HG03196 (cell line): ENCODE measurements at regions not wholly inside any gene's neighbourhood (a gene's known extent, or its start where the extent isn't known, plus 50 kb on each side); places are given as distances from the start of the nearest gene placed in this dataset.
"Not testable (repeated sequence)": the region's sequence is repeated elsewhere in the genome, so short reads cannot be mapped to it uniquely, and the experiment has no call there.

Experiments used
- ATAC-seq: cut with Tn5 transposase; IDR thresholded peaks from one replicate; pipeline ENCODE4 v1.9.1; 2021; ENCODE audit not compliant: unreplicated experiment

DNA sequence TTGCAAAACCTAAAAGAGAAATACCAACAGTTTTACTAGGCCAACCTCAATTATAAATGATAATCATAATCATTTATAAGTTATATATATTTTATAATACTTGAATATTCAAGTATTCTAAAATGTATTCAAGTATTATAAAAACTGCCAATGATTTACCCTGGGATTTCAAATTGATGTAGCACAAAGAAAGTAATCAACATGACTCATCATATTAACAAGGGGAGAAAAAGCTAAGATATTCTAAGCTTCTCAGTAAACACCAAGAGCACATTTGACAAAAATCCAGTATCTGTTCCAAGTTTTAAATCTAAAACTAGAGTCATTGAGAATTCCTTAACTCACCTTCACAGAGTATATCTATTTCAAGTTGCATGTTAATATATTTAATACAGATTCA, 56.1 kb downstream of the CAPZA3 start:
- no peak for ATAC-seq

DNA sequence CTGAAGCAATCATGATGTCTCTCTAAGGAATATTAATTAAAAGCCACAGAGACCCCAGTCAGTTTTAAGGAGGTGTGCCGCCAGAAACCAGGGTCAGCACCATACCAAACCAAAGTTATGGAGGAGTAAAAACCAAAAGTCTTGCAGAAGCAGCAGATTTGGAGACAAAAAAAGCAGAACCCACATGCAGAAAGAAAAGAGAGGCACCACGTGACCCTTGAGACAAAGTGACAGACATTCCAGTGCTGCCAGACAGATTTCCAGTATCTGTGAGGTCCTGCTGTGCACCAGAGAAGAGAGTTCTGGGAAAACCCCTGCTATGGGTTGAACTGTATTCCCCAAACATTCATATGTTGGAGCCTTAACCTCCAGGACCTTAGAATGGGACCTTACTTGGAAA, 59.7 kb downstream of the CAPZA3 start:
- no peak for ATAC-seq

DNA sequence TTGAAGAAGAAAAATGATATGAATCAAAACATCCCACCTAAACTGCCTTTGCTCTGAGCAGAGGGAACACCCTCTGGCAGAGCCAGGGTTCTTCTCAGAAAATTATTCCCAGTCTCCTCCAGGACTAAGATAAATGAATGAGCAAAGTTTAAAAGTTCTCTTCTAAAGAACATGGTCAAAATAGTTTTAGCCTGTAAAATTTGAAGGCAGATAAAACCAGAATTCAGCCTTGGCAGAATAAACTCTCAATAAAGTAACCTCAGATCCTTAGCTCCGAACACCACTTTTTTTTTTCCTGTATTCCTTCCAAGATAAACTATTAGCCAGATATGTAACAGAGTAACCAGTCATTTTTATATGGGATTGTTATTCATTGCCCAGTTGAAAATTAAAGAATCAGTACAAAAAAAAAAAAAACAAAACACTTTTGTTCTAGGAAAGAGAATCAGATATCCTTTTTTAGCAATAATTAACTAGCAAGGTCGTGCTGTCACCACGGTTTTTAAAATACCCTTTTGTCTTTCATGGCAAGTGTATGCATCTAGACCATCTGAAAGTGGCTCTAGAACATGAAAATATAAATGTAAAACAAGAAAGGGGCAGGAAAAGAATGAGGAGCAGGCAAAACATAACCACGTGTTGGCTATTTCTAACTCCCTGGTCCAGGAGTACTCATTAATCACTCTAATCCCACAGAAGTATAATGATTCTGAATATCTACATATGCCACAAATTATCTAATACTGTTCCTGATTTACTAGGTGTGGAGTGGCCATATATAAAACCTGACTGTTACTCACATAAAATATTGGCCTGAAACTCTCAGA, 60.8 kb downstream of the CAPZA3 start:
- no peak for ATAC-seq

DNA sequence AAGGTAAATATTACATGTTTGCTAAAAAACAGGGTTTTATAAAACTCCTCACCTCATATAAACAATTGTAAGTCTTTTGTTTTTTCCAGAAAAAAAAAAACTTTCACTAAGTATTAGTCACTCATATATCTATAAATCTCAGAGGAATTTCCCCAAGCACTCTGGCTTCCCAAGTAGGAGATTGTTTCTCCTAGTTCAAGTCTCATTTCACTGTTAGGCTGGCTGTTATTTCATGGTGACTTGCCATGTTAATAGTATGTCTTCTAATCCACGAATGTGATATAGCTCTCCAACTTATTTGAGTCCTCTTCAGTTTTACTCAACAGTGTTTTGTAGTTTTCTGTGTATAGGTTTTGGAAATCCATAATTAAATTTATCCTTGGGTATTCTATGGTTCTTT, 61.6 kb downstream of the CAPZA3 start:
- ATAC-seq: no peak

DNA sequence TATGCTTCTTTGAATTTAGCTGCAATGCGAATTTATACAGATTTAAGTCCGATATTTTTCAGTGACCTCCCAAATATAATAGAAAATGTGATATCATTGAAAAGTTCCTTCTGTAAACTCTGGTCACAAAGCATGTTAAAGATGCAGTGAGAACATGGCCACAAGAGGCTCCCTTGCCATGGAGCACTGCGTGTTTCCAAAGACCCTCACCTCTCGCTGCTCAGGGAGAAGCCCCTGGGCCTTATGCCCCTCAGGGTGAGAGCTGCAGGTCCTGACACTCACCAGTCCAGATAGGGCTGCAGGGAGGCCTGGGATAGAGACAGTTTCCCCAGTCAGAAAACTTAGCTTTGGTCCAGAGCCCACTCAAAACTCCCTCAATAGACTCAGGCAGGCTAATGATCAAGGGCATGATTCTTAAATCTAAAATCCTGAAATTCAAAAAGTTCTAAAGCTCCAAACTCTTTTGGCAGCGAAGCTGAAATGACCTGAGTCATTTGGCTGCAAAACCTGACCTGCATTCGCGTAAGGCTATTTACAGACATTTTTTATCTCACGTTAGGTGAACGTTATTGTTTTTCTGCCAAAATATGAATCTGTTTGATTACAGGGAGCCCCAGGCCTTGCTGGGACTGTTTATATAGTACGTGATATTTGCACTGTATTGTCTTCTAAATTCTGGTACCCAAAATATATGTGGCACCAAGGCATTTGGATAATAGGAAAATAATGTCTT, 67.8 kb downstream of the CAPZA3 start:
- ATAC-seq: no peak

DNA sequence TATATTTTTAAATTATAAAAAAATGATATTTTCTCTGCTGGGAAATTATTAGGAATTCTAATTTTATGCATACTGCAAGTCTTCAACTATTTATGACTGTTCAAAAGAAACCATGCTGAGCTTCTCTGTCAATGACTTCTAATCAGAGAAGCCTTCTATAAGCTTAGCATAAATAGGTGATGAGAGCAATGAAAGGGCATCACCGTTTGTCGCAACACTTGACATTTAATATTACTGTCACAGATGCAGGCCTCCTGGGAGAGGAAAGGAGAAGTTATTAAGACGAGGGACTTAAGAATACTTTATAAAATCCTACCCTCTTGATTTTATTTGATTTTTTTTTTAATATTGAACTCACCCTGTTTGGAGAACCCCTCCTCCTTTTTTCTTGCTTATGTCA, 69.8 kb downstream of the CAPZA3 start:
- no peak for ATAC-seq

DNA sequence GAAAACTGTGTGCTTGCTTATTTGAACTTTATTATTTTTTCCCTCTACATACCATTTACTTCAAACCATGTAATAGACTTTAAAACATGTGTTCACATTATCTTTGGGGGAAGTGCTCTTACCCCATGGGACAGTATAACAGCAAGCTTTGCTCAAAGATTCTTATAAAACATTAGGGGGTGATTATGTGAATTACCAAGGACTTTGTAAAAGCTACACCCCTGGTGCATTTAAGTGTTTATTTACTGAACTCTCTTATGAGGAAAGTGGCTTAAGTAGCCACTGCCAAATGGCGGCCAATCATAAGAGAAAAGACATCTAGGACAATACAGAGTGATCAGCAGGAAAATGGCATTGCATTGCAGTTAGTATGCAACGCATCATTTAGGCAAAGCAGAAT, 70.3 kb downstream of the CAPZA3 start:
- no peak for ATAC-seq

DNA sequence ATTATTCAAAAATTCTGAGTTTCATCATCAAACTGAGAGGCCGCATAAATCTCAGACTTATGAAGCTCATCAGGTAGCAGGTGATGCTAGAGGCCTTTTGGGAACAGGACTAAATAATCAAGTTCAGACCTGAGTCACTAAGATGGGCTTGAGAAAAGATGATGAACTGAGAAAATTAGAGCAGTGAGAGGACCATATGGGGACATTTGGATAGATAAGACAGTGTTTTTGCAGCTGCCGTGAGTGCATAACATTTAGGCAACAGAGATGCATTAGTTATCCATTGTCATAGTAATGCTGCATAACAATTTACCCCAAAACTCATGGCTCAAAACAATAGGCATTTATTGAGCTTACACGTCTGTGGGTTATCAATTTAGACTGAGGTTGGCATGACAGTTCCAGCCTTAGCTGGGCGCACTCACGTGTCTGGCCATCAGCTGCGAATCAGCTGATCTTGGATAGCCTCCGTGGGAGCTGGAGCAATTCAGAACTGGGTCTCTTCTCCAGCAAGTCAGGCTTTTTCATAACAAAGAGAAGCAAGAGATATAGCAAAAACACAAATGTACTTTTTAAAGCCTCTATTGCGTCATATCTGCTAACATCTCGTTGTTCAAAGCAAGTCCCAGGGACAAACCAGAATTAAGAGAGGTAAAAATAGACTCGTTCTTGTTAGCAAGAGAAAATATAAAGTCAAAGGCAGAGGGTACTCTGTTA, 72.8 kb downstream of the CAPZA3 start:
- no peak for ATAC-seq

DNA sequence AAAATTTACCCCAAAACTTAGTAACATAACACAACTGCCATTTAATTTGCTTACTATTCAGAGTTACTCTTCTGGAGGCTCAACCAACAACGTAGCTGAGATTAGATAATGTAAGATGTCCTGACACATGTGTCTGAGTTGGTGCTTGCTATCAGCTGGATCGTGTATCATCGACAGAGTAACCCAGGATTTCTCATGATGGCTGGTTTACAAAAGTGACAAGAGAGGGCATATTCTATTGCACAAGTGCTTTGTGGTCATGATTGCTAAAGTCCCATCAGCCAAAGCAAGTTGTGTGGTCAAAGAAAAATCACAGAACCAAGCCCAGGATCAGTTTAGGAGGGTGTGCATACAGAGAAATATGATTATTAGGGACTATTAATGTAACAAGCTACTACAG, 73.4 kb downstream of the CAPZA3 start:
- no peak for ATAC-seq

DNA sequence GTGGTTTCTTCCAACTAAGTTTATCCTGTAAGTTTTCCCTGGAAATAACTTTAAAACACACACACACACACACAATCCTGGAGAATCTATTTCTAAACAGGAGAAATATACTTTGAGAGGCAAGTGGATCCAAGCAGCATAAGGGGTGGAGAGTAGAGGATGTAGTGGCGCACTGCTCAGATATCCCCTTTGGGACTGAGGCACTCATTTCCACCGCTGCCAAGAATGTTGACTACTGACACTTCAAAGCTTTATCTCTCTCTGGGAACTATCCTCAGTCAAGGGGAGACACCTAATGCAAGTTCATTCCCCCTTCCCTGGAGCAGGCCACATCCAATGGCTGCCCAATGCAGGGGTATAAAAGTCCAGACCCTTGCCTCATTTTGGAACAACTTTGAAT, 75.8 kb downstream of the CAPZA3 start:
- ATAC-seq: no peak

DNA sequence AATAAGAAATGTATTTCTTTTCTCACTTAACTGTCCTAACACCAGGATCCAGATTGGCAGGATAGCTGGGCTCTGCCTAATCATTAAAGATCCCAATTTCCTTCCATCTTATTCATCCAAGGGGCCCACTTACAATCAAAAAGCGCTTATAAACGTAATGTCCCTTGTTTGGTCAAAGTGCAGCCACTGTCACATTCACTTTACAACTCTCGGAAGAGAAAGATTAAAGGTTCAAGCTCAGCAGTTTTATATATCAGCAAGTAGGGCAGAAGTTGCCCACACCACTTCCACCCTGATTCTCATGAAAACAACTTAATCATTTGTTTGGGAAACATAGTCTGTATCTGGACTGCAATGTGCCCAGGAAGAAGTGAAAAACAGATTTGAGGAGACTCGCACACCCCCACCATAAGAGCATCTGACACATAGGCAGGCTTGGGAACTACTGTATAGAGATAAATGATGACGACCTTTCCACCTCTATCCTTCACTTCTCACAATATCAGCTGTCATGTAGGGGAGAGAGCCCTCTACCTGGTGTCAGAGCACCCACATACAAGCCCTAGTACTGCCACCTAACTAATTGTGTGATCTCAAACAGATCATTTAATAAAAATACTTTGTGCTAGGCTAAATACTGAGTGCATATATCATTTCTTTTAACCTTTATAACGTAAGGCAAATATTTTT, 80.8 kb downstream of the CAPZA3 start:
- ATAC-seq: no peak

DNA sequence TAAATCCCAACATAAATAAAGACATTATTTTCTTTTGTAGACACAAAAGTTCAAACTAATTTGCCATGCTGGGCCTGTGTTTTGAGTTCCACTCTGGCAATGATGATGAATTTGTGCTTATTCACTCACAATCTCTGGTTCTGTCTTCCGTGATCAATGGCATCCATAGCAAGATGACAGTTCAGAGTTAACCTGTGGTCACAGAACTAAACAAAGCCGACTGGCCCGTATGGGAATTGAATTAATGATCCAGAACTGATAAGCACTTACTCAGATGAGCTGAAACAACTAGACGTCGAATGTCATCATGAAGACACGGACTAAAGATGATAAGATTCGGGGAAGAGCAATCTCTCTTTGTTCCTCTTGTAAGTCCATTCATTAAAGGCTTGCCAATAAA, 81.6 kb downstream of the CAPZA3 start:
- ATAC-seq: no peak

DNA sequence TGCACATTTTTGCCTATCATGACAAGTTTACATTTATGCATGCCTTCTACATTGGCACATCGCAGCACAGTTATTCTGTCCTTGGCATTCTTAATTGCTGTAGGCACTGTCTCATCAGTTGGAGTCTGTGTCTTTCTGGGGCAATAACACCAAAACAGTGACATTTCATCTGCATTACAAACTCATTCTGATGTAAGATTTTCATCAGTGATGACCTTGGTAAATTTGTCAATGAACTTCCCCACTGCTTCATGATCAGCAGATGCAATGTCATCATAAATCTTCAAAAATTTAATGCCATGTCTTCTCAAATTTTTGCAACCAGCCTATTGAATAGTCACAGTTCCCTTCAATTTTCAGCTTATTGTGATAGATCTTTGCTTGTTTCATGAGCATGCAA, 85.5 kb downstream of the CAPZA3 start:
- no peak for ATAC-seq

DNA sequence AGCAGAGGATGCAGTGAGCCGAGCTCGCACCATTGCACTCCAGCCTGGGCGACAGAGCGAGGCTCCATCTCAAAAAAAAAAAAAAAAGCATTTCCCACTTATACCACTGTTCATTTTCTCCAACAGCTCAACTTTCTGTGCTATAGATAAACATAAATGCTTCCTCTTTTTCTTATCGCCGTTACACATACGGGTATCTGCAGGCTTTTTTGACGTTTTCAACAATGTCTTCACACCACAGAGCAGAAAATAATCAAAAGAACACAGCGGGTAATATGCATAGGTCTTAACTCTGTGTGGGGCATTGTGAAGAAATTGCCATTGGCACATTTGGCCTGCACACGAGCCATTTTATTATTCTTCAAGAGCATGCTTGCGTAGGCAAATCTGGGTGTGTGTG, 86.4 kb downstream of the CAPZA3 start:
- no peak for ATAC-seq

DNA sequence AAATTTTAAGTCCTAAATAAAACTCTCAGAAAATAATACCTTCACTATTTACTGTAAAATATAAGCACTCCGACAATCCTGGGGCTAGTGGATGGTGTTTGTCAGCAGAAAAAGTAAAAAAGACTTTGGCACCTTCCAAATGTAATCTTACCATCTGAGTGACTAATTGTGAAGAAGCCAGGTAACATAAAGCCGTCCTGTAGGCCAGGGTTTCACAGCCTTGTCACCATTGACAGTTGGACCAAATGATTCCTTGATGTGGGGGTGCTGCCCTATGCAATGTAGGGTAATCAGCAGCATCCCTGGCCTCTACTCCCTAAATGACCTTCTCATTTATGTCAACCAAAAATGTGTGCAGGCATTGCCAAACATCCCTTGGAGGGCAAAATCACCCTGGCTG, 87.2 kb downstream of the CAPZA3 start:
- ATAC-seq: no peak

DNA sequence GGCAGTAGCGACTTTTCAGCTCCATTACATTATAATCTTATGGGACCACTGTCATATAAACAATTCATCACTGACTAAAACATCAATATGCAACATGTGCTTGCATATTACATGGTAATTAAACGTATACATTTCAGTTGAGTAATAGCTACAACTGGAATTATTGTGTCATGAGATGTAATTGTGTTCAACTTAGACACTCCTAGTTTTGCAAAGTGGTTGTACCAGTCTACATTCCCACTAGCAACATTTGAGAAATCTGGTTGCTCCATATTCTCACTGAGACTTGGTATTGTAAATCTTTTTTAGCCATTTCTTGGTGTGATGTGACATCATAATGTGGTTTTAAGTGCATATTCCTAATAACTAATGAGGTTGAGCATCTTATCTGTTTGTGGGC, 90.0 kb downstream of the CAPZA3 start:
- ATAC-seq: no peak

DNA sequence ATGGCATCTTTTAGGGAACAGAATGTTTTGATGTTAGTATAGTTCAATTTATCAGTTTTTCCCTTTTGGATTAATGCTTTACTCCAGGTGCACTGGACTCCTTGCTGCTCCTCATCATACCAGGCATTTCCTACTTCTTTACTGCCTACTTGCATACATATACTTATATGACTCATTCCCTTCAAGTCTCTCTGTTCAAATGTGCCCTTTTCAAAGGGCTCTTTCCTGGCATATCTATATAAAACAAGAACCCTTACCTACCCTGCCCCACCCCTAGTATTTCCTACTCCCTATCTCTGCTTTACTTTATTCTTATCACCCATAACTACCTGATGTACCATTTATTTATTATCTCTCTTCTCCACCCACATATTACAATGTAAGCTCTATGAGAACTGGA, 90.6 kb downstream of the CAPZA3 start:
- no peak for ATAC-seq

DNA sequence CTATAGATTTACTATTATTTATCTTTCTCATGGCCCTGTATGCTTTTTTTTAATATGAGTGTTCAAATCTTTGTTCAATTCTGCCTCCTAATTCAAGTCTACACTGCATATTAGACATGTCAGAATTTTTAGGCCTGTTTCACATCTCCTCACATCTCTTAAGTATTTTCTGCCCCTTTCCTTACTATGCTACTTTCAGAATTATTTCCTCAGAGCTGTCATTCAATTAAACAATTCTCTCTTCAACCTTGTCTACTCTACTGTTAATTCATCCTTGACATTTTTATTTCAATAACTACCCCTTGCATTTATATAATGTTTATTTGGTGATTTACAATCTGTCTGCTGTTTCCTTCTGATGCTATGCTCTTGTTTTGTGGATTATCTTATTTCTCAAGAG, 91.1 kb downstream of the CAPZA3 start:
- ATAC-seq: no peak

DNA sequence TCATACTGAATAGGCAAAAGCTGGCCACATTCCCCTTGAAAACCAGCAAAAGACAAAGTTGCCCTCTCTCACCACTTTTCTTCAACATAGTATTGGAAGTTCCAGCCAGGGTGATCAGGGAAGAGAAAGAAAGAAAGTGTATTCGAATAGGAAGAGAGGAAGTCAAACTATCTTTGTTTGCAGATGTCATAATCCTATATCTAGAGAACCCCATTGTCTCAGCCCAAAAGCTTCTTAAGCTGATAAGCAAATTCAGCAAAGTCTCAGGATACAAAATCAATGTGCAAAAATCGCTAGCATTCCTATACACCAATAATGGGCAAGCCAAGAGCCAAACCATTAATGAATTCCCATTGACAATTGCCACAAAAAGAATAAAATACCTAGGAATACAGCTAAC, 95.0 kb downstream of the CAPZA3 start:
- ATAC-seq: not testable (repeated sequence)

DNA sequence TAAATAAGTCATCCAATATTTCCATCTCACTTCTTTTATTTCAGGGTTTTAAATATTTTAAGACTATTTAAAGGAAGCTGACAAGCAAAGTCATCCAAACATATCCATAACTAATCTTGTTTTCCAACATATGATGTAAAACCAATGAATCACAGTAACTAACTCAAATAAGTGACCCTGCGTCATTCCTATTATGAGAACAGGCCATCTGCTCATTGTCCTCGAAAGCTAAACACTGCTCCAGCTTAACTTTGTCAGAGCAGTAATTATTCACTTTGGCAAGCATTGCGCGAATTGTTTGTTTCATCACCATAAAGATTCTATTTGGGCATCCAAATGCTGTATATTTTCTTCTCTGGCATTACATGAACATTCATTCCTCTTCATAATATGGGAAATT, 99.1 kb downstream of the CAPZA3 start:
- no peak for ATAC-seq

DNA sequence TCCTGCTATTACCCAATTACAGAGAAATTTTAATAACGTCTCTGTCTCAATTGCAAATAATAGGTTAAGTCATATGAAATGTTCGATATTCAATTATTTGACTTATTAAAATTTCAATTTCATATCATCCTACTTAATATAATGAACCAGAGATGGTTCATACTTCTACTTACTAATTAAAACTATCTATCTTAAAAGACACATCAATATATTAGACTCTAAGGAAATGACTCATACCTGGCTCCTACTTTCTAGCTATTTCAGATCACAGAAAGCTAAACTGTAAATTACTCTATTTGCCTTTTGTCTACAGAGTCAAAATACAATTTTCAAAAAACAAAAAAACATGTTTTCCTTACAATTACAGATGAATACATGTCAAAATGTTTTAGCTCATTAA, 99.6 kb downstream of the CAPZA3 start:
- no peak for ATAC-seq
